Astrocyte of the spinal cord (primary cell): ENCODE measurements at regions not wholly inside any gene's neighbourhood (a gene's known extent, or its start where the extent isn't known, plus 50 kb on each side); places are given as distances from the start of the nearest gene placed in this dataset.

ENCODE experiments used
- DNase-seq: peaks from one replicate; pipeline ENCODE4 v3.0.0; 2011; ENCODE audit warnings: low read depth, low spot score
- H3K4me3 ChIP-seq: 2 replicates; pipeline ENCODE4 v1.5.1; 2011; ENCODE audit warnings: low read depth, mild to moderate bottlenecking, low read length, moderate library complexity
- CTCF ChIP-seq: IDR thresholded peaks from 2 replicates; pipeline ENCODE4 v1.5.1; 2012; ENCODE audit warnings: low read depth, mild to moderate bottlenecking, low read length, inconsistent platforms
- in situ Hi-C: cut with HindIII; loops from 2 replicates; pipeline ENCODE4 v1.10.0; 2017; ENCODE audit warnings: low sequenced_read_pairs

- DNase-seq = no peak
- in situ Hi-C loops = no loop called here
- H3K4me3 ChIP-seq = no peak overlapping the region
- TF ChIP-seq CTCF = no peak
Observed at GRCh38 chr16:8107296-8107695, 483.0 kb downstream of the TMEM114 start.

GRCh38 chr16:8103649-8104289 is 486.5 kb downstream of the TMEM114 start:
- in situ Hi-C loops = no loop called here
- TF ChIP-seq CTCF = no peak
- DNase-seq = no peak
- no peak overlapping the region for H3K4me3 ChIP-seq

- DNase-seq = no peak
- H3K4me3 ChIP-seq = no peak overlapping the region
- in situ Hi-C loops = no loop called here
- no peak for TF ChIP-seq CTCF
Observed at GRCh38 chr16:8099586-8099985, 490.7 kb downstream of the TMEM114 start.

GRCh38 chr16:8098947-8099512 is 491.3 kb downstream of the TMEM114 start:
- no peak for DNase-seq
- TF ChIP-seq CTCF = no peak
- H3K4me3 ChIP-seq = no peak overlapping the region
- in situ Hi-C loops = no loop called here

- in situ Hi-C loops = no loop called here
- no peak overlapping the region for H3K4me3 ChIP-seq
- no peak for DNase-seq
- no peak for TF ChIP-seq CTCF
Observed at GRCh38 chr16:8096211-8096610, 494.1 kb downstream of the TMEM114 start.

- no peak overlapping the region for H3K4me3 ChIP-seq
- in situ Hi-C loops = no loop called here
- TF ChIP-seq CTCF = no peak
- DNase-seq = no peak
Observed at GRCh38 chr16:8094696-8095095, 495.6 kb downstream of the TMEM114 start.
